ENCODE measurements at regions not wholly inside any gene's neighbourhood (a gene's known extent, or its start where the extent isn't known, plus 50 kb on each side); places are given as distances from the start of the nearest gene placed in this dataset.

DNA sequence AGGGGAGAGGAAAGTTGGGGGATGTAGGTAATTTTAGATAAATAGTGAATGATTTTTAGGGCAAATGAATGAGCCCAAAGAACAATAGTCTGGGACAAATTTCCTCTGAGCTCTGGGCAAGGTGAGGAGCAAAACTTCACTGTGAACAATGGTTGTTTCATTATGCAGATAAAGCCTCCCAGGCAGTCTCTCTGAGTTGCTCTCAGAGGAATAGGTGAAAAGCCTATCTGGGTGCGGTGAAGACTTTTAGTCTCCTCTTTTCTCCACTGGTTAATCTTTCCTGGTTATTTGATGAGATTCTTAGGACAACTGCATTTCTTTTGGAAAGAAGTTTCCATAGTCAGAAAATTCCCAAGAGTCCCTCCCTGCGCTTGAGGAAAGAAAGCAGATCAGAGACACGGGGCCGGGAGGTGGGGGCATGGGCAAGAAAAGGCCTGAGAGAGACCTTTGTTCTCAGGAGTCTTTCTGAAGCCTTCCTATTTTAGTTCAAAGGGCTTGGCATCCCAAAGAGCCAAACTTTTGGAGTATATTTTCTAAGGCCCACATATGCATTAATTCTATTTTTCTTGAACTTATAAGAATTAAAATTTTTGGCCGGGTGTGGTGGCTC lies 353.6 kb upstream of the SLCO3A1 start (continued):
- TF ChIP-seq IFI16 (CRISPR knock-in tag; IDR thresholded peaks at IDR 0.05): no peak
- TF ChIP-seq, protein P1, sequence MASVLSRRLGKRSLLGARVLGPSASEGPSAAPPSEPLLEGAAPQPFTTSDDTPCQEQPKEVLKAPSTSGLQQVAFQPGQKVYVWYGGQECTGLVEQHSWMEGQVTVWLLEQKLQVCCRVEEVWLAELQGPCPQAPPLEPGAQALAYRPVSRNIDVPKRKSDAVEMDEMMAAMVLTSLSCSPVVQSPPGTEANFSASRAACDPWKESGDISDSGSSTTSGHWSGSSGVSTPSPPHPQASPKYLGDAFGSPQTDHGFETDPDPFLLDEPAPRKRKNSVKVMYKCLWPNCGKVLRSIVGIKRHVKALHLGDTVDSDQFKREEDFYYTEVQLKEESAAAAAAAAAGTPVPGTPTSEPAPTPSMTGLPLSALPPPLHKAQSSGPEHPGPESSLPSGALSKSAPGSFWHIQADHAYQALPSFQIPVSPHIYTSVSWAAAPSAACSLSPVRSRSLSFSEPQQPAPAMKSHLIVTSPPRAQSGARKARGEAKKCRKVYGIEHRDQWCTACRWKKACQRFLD (CRISPR knock-in tag; IDR thresholded peaks at IDR 0.05): no peak
- TF ChIP-seq, protein P2, sequence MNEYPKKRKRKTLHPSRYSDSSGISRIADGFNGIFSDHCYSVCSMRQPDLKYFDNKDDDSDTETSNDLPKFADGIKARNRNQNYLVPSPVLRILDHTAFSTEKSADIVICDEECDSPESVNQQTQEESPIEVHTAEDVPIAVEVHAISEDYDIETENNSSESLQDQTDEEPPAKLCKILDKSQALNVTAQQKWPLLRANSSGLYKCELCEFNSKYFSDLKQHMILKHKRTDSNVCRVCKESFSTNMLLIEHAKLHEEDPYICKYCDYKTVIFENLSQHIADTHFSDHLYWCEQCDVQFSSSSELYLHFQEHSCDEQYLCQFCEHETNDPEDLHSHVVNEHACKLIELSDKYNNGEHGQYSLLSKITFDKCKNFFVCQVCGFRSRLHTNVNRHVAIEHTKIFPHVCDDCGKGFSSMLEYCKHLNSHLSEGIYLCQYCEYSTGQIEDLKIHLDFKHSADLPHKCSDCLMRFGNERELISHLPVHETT (CRISPR knock-in tag; conservative IDR thresholded peaks at IDR 0.05 in 1 of 2, IDR thresholded peaks at IDR 0.05 in 1 of 2): no peak
- TF ChIP-seq, protein P3, sequence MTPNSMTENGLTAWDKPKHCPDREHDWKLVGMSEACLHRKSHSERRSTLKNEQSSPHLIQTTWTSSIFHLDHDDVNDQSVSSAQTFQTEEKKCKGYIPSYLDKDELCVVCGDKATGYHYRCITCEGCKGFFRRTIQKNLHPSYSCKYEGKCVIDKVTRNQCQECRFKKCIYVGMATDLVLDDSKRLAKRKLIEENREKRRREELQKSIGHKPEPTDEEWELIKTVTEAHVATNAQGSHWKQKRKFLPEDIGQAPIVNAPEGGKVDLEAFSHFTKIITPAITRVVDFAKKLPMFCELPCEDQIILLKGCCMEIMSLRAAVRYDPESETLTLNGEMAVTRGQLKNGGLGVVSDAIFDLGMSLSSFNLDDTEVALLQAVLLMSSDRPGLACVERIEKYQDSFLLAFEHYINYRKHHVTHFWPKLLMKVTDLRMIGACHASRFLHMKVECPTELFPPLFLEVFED (CRISPR knock-in tag; conservative IDR thresholded peaks at IDR 0.05): no peak
- TF ChIP-seq, protein P4, sequence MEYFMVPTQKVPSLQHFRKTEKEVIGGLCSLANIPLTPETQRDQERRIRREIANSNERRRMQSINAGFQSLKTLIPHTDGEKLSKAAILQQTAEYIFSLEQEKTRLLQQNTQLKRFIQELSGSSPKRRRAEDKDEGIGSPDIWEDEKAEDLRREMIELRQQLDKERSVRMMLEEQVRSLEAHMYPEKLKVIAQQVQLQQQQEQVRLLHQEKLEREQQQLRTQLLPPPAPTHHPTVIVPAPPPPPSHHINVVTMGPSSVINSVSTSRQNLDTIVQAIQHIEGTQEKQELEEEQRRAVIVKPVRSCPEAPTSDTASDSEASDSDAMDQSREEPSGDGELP (CRISPR knock-in tag; IDR thresholded peaks at IDR 0.05; ENCODE audit: borderline replicate concordance): no peak
- TF ChIP-seq, protein P5, sequence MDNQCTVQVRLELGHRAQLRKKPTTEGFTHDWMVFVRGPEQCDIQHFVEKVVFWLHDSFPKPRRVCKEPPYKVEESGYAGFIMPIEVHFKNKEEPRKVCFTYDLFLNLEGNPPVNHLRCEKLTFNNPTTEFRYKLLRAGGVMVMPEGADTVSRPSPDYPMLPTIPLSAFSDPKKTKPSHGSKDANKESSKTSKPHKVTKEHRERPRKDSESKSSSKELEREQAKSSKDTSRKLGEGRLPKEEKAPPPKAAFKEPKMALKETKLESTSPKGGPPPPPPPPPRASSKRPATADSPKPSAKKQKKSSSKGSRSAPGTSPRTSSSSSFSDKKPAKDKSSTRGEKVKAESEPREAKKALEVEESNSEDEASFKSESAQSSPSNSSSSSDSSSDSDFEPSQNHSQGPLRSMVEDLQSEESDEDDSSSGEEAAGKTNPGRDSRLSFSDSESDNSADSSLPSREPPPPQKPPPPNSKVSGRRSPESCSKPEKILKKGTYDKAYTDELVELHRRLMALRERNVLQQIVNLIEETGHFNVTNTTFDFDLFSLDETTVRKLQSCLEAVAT (IDR thresholded peaks at IDR 0.05): no peak
- TF ChIP-seq ZNF408 (CRISPR knock-in tag; IDR thresholded peaks at IDR 0.05; ENCODE audit: low read depth): no peak
- no peak for TF ChIP-seq WHSC1 (IDR thresholded peaks at IDR 0.05; ENCODE audit: low read length)
- no peak for TF ChIP-seq ETV6 (IDR thresholded peaks at IDR 0.05; ENCODE audit: borderline replicate concordance in 1 of 2, low read depth in 2 of 2, low read length in 1 of 2)
- TF ChIP-seq ETV6 (CRISPR knock-in tag; IDR thresholded peaks at IDR 0.05; ENCODE audit: borderline replicate concordance): no peak
- TF ChIP-seq LARP7 (IDR thresholded peaks at IDR 0.05): no peak
- no peak for TF ChIP-seq CBFB (CRISPR knock-in tag; IDR thresholded peaks at IDR 0.05)
- no peak for TF ChIP-seq HSF4 (CRISPR knock-in tag; IDR thresholded peaks at IDR 0.05; ENCODE audit: borderline replicate concordance)
